GM23338 (cell line): ENCODE measurements at regions not wholly inside any gene's neighbourhood (a gene's known extent, or its start where the extent isn't known, plus 50 kb on each side); places are given as distances from the start of the nearest gene placed in this dataset.

Experiments
- ATAC-seq: fragments of 200-7000 bp; cut with Tn5 transposase; 3 replicates; pipeline ENCODE4 v1.9.1; 2020
- DNase-seq: peaks from one replicate; pipeline ENCODE4 v3.0.0-alpha.2; 2015; ENCODE audit warnings: low spot score
- H2AFZ ChIP-seq: fragments of 200-600 bp; sonication (generic); 2 replicates; pipeline ENCODE4 v1.8.0; 2016; ENCODE audit warnings: antibody characterized with exemption, mild to moderate bottlenecking, moderate library complexity
- H3F3A ChIP-seq: fragments of 200-600 bp; sonication (generic); replicated peaks from 2 replicates; pipeline ENCODE4 v1.8.0; 2017; ENCODE audit warnings: antibody characterized with exemption, mixed run types, low read depth
- H3K27ac ChIP-seq: fragments of 200-600 bp; sonication (generic); 2 replicates; pipeline ENCODE4 v1.6.1; 2016; ENCODE audit warnings: low read depth
- H3K27me3 ChIP-seq: fragments of 200-600 bp; sonication (generic); 2 replicates; pipeline ENCODE4 v1.8.0; 2016; ENCODE audit warnings: mild to moderate bottlenecking, mixed run types, moderate library complexity; ENCODE audit not compliant: insufficient read depth
- H3K36me3 ChIP-seq: fragments of 200-600 bp; sonication (generic); 2 replicates; pipeline ENCODE4 v1.8.0; 2016; ENCODE audit warnings: mild to moderate bottlenecking; ENCODE audit not compliant: insufficient read depth
- H3K4me1 ChIP-seq: fragments of 200-600 bp; sonication (generic); 2 replicates; pipeline ENCODE4 v1.8.0; 2016; ENCODE audit warnings: mild to moderate bottlenecking, moderate library complexity; ENCODE audit not compliant: insufficient read depth
- H3K4me2 ChIP-seq: fragments of 200-600 bp; sonication (generic); 2 replicates; pipeline ENCODE4 v1.7.1; 2017; ENCODE audit warnings: mixed run types
- H3K4me3 ChIP-seq: fragments of 200-600 bp; sonication (generic); 2 replicates; pipeline ENCODE4 v1.6.1; 2016; ENCODE audit warnings: mixed run types
- H3K79me2 ChIP-seq: fragments of 200-600 bp; sonication (generic); replicated peaks from 2 replicates; pipeline ENCODE4 v1.8.0; 2017; ENCODE audit warnings: mild to moderate bottlenecking; ENCODE audit not compliant: insufficient read depth
- H3K9me2 ChIP-seq: fragments of 200-600 bp; sonication (generic); 2 replicates; pipeline ENCODE4 v1.8.0; 2017; ENCODE audit not compliant: insufficient read depth
- H4K20me1 ChIP-seq: fragments of 200-600 bp; sonication (generic); replicated peaks from 2 replicates; pipeline ENCODE4 v1.8.0; 2017; ENCODE audit warnings: mild to moderate bottlenecking; ENCODE audit not compliant: insufficient read depth
- H3K27ac Mint-ChIP-seq: 2 replicates; pipeline ENCODE4 v1.8.0; 2020; ENCODE audit warnings: inconsistent platforms, mild to moderate bottlenecking, moderate library complexity, mixed read lengths
- H3K27me3 Mint-ChIP-seq: 3 replicates; pipeline ENCODE4 v1.8.0; 2022; ENCODE audit warnings: low read depth, mild to moderate bottlenecking, moderate library complexity, mixed read lengths, inconsistent platforms; ENCODE audit not compliant: insufficient read depth, poor library complexity
- H3K36me3 Mint-ChIP-seq: 3 replicates; pipeline ENCODE4 v1.8.0; 2021; ENCODE audit warnings: low read depth, mild to moderate bottlenecking, inconsistent platforms, moderate library complexity, mixed read lengths
- H3K4me1 Mint-ChIP-seq: 3 replicates; pipeline ENCODE4 v1.8.0; 2020; ENCODE audit warnings: mild to moderate bottlenecking, inconsistent platforms, mixed read lengths
- H3K4me3 Mint-ChIP-seq: 3 replicates; pipeline ENCODE4 v1.8.0; 2021; ENCODE audit warnings: moderate library complexity, mild to moderate bottlenecking, inconsistent platforms, mixed read lengths
- H3K9me3 Mint-ChIP-seq: 3 replicates; pipeline ENCODE4 v1.8.0; 2020; ENCODE audit warnings: moderate library complexity, mild to moderate bottlenecking, inconsistent platforms, mixed read lengths
- CREB1 ChIP-seq: fragments of 250-450 bp; sonication (Bioruptor Pico); IDR thresholded peaks from 2 replicates; pipeline ENCODE4 v1.5.0; 2020; ENCODE audit warnings: low read depth, mild to moderate bottlenecking, moderate library complexity
- EZH2 ChIP-seq: fragments of 200-600 bp; sonication (generic); IDR thresholded peaks from one replicate; pipeline ENCODE4 v1.8.0; 2017; ENCODE audit warnings: antibody characterized with exemption, mild to moderate bottlenecking, low read depth; ENCODE audit not compliant: unreplicated experiment
- EZH2phosphoT487 ChIP-seq: fragments of 200-600 bp; sonication (generic); IDR thresholded peaks from one replicate; pipeline ENCODE4 v1.8.1; 2018; ENCODE audit warnings: antibody characterized with exemption; ENCODE audit not compliant: unreplicated experiment
- JUNB ChIP-seq: IDR thresholded peaks from one replicate; pipeline ENCODE4 v1.6.1; 2016; ENCODE audit warnings: antibody characterized with exemption; ENCODE audit not compliant: unreplicated experiment
- NANOG ChIP-seq: IDR thresholded peaks from 2 replicates; pipeline ENCODE4 v1.6.1; 2016; ENCODE audit warnings: antibody characterized with exemption, borderline replicate concordance
- POLR2AphosphoS5 ChIP-seq: IDR thresholded peaks from 2 replicates; pipeline ENCODE4 v1.6.1; 2016; ENCODE audit warnings: antibody characterized with exemption, low read depth
- STAT1 ChIP-seq: IDR thresholded peaks from one replicate; pipeline ENCODE4 v1.6.1; 2016; ENCODE audit warnings: antibody characterized with exemption; ENCODE audit not compliant: unreplicated experiment
- ZNF114 ChIP-seq: fragments of 250-450 bp; sonication (Bioruptor Pico); IDR thresholded peaks from 2 replicates; pipeline ENCODE4 v1.5.0; 2020; ENCODE audit warnings: mild to moderate bottlenecking, moderate library complexity
- ZNF331 ChIP-seq: fragments of 250-450 bp; sonication (Bioruptor Pico); IDR thresholded peaks from 2 replicates; pipeline ENCODE4 v1.5.0; 2020; ENCODE audit warnings: low read depth, mild to moderate bottlenecking, moderate library complexity
- TF ChIP-seq, protein P1 (sequence below): fragments of 250-450 bp; sonication (Bioruptor Pico); IDR thresholded peaks from 2 replicates; pipeline ENCODE4 v1.5.0; 2020; ENCODE audit warnings: mild to moderate bottlenecking, moderate library complexity
- TF ChIP-seq, protein P2 (sequence below): IDR thresholded peaks from one replicate; pipeline ENCODE4 v1.6.1; 2018; ENCODE audit warnings: antibody characterized with exemption; ENCODE audit not compliant: unreplicated experiment
- TF ChIP-seq, protein P3 (sequence below), 2 experiments: fragments of 200-600 bp in 1 of 2; sonication (generic) in 1 of 2; conservative IDR thresholded peaks; 2 replicates each; pipeline versions ENCODE4 v1.5.1 to v1.6.1; 2016 to 2017; ENCODE audit warnings: antibody characterized with exemption in 2 of 2, low read depth in 2 of 2, mild to moderate bottlenecking in 2 of 2, moderate library complexity in 1 of 2
- TF ChIP-seq, protein P4 (sequence below): IDR thresholded peaks from 2 replicates; pipeline ENCODE4 v1.6.1; 2016; ENCODE audit warnings: antibody characterized with exemption

DNA sequence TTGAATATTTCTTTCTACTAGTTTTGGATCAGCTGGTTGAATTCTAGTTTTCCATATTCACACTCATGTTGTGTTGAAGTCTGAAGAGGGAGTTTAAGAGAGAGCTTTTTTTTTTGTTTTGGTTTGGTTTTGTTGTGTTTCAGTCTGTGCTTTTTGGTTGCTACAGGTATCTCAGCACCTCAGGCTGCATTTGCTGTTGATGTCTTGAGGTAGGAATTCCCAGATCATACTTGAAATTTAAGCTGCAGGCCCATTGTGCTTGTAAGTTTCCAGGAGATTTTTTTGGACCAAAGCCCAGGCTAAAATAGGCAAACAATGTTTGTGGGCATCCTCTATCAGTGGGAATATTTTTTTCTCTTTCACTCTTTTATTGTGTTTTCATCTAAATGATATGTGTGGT is 190.2 kb upstream of the AGA start:
- Histone ChIP-seq H2AFZ (no peak overlapping the region), H3K79me2 (no peaks in the 10 kb centered on the region), H3K4me1 (no peaks in the 10 kb centered on the region), H3K27me3 (no peaks in the 10 kb centered on the region), H3K4me2 (no peak overlapping the region), H4K20me1 (no peaks in the 10 kb centered on the region), H3K9me2 (peaks cover 4% of the 10 kb centered on the region; the same call in 1 of the 2 replicates), H3K36me3 (no peaks in the 10 kb centered on the region), H3K27ac (no peak overlapping the region), H3F3A (no peaks in the 10 kb centered on the region), H3K4me3 (no peak overlapping the region)
- TF ChIP-seq STAT1 (no peak), EZH2phosphoT487 (no peak), ZNF331 (no peak), ZNF114 (CRISPR knock-in tag) (no peak), POLR2AphosphoS5 (no peak), JUNB (no peak), NANOG (no peak), CREB1 (CRISPR knock-in tag) (no peak), EZH2 (no peak)
- TF ChIP-seq, protein P1, sequence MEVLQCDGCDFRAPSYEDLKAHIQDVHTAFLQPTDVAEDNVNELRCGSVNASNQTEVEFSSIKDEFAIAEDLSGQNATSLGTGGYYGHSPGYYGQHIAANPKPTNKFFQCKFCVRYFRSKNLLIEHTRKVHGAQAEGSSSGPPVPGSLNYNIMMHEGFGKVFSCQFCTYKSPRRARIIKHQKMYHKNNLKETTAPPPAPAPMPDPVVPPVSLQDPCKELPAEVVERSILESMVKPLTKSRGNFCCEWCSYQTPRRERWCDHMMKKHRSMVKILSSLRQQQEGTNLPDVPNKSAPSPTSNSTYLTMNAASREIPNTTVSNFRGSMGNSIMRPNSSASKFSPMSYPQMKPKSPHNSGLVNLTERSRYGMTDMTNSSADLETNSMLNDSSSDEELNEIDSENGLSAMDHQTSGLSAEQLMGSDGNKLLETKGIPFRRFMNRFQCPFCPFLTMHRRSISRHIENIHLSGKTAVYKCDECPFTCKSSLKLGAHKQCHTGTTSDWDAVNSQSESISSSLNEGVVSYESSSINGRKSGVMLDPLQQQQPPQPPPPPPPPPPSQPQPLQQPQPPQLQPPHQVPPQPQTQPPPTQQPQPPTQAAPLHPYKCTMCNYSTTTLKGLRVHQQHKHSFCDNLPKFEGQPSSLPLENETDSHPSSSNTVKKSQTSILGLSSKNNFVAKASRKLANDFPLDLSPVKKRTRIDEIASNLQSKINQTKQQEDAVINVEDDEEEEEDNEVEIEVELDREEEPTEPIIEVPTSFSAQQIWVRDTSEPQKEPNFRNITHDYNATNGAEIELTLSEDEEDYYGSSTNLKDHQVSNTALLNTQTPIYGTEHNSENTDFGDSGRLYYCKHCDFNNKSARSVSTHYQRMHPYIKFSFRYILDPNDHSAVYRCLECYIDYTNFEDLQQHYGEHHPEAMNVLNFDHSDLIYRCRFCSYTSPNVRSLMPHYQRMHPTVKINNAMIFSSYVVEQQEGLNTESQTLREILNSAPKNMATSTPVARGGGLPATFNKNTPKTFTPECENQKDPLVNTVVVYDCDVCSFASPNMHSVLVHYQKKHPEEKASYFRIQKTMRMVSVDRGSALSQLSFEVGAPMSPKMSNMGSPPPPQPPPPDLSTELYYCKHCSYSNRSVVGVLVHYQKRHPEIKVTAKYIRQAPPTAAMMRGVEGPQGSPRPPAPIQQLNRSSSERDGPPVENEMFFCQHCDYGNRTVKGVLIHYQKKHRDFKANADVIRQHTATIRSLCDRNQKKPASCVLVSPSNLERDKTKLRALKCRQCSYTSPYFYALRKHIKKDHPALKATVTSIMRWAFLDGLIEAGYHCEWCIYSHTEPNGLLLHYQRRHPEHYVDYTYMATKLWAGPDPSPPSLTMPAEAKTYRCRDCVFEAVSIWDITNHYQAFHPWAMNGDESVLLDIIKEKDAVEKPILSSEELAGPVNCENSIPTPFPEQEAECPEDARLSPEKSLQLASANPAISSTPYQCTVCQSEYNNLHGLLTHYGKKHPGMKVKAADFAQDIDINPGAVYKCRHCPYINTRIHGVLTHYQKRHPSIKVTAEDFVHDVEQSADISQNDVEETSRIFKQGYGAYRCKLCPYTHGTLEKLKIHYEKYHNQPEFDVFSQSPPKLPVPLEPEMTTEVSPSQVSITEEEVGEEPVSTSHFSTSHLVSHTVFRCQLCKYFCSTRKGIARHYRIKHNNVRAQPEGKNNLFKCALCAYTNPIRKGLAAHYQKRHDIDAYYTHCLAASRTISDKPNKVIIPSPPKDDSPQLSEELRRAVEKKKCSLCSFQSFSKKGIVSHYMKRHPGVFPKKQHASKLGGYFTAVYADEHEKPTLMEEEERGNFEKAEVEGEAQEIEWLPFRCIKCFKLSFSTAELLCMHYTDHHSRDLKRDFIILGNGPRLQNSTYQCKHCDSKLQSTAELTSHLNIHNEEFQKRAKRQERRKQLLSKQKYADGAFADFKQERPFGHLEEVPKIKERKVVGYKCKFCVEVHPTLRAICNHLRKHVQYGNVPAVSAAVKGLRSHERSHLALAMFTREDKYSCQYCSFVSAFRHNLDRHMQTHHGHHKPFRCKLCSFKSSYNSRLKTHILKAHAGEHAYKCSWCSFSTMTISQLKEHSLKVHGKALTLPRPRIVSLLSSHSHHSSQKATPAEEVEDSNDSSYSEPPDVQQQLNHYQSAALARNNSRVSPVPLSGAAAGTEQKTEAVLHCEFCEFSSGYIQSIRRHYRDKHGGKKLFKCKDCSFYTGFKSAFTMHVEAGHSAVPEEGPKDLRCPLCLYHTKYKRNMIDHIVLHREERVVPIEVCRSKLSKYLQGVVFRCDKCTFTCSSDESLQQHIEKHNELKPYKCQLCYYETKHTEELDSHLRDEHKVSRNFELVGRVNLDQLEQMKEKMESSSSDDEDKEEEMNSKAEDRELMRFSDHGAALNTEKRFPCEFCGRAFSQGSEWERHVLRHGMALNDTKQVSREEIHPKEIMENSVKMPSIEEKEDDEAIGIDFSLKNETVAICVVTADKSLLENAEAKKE (CRISPR knock-in tag), result no peak
- TF ChIP-seq, protein P2, sequence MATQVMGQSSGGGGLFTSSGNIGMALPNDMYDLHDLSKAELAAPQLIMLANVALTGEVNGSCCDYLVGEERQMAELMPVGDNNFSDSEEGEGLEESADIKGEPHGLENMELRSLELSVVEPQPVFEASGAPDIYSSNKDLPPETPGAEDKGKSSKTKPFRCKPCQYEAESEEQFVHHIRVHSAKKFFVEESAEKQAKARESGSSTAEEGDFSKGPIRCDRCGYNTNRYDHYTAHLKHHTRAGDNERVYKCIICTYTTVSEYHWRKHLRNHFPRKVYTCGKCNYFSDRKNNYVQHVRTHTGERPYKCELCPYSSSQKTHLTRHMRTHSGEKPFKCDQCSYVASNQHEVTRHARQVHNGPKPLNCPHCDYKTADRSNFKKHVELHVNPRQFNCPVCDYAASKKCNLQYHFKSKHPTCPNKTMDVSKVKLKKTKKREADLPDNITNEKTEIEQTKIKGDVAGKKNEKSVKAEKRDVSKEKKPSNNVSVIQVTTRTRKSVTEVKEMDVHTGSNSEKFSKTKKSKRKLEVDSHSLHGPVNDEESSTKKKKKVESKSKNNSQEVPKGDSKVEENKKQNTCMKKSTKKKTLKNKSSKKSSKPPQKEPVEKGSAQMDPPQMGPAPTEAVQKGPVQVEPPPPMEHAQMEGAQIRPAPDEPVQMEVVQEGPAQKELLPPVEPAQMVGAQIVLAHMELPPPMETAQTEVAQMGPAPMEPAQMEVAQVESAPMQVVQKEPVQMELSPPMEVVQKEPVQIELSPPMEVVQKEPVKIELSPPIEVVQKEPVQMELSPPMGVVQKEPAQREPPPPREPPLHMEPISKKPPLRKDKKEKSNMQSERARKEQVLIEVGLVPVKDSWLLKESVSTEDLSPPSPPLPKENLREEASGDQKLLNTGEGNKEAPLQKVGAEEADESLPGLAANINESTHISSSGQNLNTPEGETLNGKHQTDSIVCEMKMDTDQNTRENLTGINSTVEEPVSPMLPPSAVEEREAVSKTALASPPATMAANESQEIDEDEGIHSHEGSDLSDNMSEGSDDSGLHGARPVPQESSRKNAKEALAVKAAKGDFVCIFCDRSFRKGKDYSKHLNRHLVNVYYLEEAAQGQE, result no peak
- TF ChIP-seq, protein P3, sequence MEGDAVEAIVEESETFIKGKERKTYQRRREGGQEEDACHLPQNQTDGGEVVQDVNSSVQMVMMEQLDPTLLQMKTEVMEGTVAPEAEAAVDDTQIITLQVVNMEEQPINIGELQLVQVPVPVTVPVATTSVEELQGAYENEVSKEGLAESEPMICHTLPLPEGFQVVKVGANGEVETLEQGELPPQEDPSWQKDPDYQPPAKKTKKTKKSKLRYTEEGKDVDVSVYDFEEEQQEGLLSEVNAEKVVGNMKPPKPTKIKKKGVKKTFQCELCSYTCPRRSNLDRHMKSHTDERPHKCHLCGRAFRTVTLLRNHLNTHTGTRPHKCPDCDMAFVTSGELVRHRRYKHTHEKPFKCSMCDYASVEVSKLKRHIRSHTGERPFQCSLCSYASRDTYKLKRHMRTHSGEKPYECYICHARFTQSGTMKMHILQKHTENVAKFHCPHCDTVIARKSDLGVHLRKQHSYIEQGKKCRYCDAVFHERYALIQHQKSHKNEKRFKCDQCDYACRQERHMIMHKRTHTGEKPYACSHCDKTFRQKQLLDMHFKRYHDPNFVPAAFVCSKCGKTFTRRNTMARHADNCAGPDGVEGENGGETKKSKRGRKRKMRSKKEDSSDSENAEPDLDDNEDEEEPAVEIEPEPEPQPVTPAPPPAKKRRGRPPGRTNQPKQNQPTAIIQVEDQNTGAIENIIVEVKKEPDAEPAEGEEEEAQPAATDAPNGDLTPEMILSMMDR (conservative IDR thresholded peaks at IDR 0.05; ENCODE audit: low read depth in 2 of 2), result no peak
- TF ChIP-seq, protein P4, sequence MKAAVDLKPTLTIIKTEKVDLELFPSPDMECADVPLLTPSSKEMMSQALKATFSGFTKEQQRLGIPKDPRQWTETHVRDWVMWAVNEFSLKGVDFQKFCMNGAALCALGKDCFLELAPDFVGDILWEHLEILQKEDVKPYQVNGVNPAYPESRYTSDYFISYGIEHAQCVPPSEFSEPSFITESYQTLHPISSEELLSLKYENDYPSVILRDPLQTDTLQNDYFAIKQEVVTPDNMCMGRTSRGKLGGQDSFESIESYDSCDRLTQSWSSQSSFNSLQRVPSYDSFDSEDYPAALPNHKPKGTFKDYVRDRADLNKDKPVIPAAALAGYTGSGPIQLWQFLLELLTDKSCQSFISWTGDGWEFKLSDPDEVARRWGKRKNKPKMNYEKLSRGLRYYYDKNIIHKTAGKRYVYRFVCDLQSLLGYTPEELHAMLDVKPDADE, result no peak
- Mint-ChIP-seq H3K4me3 (no peak overlapping the region), H3K36me3 (peaks cover 2% of the 10 kb centered on the region; the same call in 1 of the 3 replicates), H3K9me3 (0 out of 3 replicates have a peak, but pooled peaks cover 4% of the 10 kb centered on the region), H3K4me1 (no peaks in the 10 kb centered on the region), H3K27me3 (no peaks in the 10 kb centered on the region), H3K27ac (no peak overlapping the region)
- ATAC-seq (no peak), DNase-seq (no peak)
